ENCODE measurements at regions not wholly inside any gene's neighbourhood (a gene's known extent, or its start where the extent isn't known, plus 50 kb on each side); places are given as distances from the start of the nearest gene placed in this dataset.

DNA sequence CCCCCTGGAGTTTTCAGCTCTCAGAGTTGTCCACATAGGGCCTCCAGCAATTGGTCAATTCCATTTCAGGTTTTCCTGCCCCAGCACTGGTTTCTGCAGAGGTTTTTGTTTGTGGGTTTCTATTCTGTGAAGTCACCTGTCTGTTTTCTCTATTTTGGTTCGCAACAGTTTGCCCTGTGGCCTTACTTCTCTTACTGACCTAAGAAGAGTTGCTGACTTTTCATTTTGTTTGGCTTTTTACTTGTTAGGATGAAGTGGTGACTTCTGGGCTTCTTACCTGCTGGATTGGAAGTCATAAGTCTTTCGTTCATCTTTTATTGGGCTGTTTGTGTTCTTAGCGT is 196.4 kb upstream of the PARP11 start:
- no peak overlapping the region for H3K27ac Mint-ChIP-seq
- H3K36me3 Mint-ChIP-seq: peaks cover 6% of the 10 kb centered on the region
- no peak overlapping the region for H3K4me3 Mint-ChIP-seq
- H3K27me3 Mint-ChIP-seq: peaks cover 16% of the 10 kb centered on the region
- H3K9me3 Mint-ChIP-seq: peaks cover 2% of the 10 kb centered on the region
- H3K4me1 Mint-ChIP-seq: no peaks in the 10 kb centered on the region
- ATAC-seq (ENCODE audit: low read depth): no peak
- DNase-seq (ENCODE audit: low spot score in 2 of 2): no peak

DNA sequence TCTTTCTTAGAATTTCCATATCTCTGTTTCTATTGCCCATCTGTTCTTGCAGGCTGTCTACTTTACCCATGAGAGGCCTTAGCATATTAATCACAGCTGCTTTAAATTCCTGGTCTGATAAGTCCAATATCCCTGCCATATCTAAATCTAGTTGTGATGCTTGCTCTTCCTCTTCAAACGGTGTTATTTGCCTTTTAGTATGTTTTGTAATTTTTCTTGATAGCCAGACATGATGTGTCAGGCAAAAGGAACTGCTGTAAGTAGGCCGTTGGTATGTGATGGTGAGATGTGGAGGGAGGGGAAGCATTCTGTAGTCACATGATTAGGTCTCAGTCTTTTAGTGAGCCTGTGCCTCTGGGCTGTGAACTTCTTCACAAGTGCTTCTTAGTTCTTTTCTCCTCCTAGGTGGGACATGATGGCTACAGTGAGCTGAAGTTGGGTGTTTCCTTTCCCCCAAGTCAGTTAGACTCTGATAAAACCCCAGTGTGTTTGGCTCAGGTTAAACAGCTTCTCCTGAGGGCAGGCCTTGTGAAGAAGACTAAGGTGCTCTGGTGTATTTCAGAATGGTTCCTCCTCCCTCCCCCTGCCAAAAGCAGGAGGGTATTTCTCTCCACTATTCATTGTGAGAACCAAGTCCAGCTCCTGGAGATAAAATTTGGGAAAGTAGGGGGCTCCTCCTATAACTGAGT is 195.9 kb upstream of the PARP11 start:
- Mint-ChIP-seq H3K4me1 (no peaks in the 10 kb centered on the region), H3K27me3 (peaks cover 14% of the 10 kb centered on the region)
- no peak for ATAC-seq (ENCODE audit: low read depth)

GRCh38 chr12:4064008-4064407 is 190.8 kb upstream of the PARP11 start:
- H3K9me3 Mint-ChIP-seq: no peaks in the 10 kb centered on the region
- H3K27me3 Mint-ChIP-seq: peaks cover 12% of the 10 kb centered on the region
- H3K36me3 Mint-ChIP-seq: no peaks in the 10 kb centered on the region
- ATAC-seq (ENCODE audit: low read depth): no peak
- DNase-seq (ENCODE audit: low spot score in 2 of 2): no peak
- H3K4me3 Mint-ChIP-seq: no peak overlapping the region
- H3K27ac Mint-ChIP-seq: no peak overlapping the region
- no peaks in the 10 kb centered on the region for H3K4me1 Mint-ChIP-seq

More for the DNA sequence above, 195.9 kb upstream of the PARP11 start:
- peaks cover 6% of the 10 kb centered on the region for H3K36me3 Mint-ChIP-seq
- DNase-seq (ENCODE audit: low spot score in 2 of 2): no peak
- no peak overlapping the region for H3K27ac Mint-ChIP-seq
- no peak overlapping the region for H3K4me3 Mint-ChIP-seq
- peaks cover 2% of the 10 kb centered on the region for H3K9me3 Mint-ChIP-seq

- DNase-seq (ENCODE audit: low spot score in 2 of 2) (no peak), ATAC-seq (ENCODE audit: low read depth) (no peak)
- no peaks in the 10 kb centered on the region for H3K36me3 Mint-ChIP-seq
- H3K27me3 Mint-ChIP-seq: peaks cover 16% of the 10 kb centered on the region
- no peaks in the 10 kb centered on the region for H3K9me3 Mint-ChIP-seq
- no peak overlapping the region for H3K4me3 Mint-ChIP-seq
- no peaks in the 10 kb centered on the region for H3K4me1 Mint-ChIP-seq
- H3K27ac Mint-ChIP-seq: no peak overlapping the region
These were observed 186.8 kb upstream of the PARP11 start for GRCh38 chr12:4059898-4060568.

- no peak for DNase-seq (ENCODE audit: low spot score in 2 of 2)
- no peak overlapping the region for H3K27ac Mint-ChIP-seq
- no peaks in the 10 kb centered on the region for H3K36me3 Mint-ChIP-seq
- H3K4me3 Mint-ChIP-seq: no peak overlapping the region
- no peak for ATAC-seq (ENCODE audit: low read depth)
- H3K4me1 Mint-ChIP-seq: no peaks in the 10 kb centered on the region
- no peaks in the 10 kb centered on the region for H3K9me3 Mint-ChIP-seq
- H3K27me3 Mint-ChIP-seq: peaks cover 11% of the 10 kb centered on the region
These were observed 184.0 kb upstream of the PARP11 start for GRCh38 chr12:4056910-4057845.

- Mint-ChIP-seq H3K9me3 (no peaks in the 10 kb centered on the region), H3K36me3 (no peaks in the 10 kb centered on the region), H3K4me1 (no peaks in the 10 kb centered on the region), H3K27ac (no peak overlapping the region), H3K4me3 (no peak overlapping the region), H3K27me3 (peaks cover 10% of the 10 kb centered on the region)
- ATAC-seq (ENCODE audit: low read depth) (no peak), DNase-seq (ENCODE audit: low spot score in 2 of 2) (no peak)
These were observed 181.4 kb upstream of the PARP11 start for GRCh38 chr12:4054630-4055029.

DNA sequence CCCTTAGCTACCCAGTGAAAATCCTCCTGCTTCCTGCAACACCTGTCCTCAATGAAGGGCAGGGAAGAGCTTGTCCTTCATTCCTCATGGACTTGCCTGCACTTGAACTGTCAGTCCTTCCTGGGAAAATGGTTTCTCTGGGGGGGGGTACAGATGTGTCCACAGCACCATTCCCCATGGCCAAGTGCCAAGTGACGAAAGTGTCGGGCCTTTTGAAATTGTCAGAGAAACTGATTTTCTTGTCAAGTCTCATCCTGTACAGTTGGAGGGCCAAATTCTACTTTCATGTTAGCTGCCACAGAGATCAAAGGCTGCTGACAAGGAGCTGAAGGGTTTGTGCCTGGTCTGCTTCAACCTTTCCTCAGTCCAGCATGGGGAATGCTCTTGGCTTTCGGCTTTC is 179.5 kb upstream of the PARP11 start:
- peaks cover 6% of the 10 kb centered on the region for H3K27me3 Mint-ChIP-seq

DNA sequence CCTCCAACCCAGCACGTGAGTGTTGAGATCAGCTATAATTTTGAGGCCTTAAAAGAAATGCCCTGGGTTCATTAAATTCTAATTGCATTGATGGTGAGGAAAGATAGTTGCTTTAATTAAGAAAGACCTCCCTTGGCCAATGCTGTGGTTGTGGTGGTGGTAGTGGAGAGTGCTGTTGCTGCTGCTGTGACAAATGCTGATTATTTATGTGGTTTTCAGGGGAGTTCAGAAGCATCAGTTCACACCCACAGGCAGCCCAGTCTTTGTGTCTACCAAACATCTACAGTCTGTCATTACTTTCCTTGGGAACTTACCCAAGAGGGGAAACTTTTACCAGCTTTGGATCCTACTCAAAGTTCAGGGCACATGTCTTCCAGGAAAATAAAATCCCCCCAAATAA is 178.4 kb upstream of the PARP11 start:
- no peak overlapping the region for H3K27ac Mint-ChIP-seq
- no peak overlapping the region for H3K4me3 Mint-ChIP-seq
- peaks cover 6% of the 10 kb centered on the region for H3K27me3 Mint-ChIP-seq
- no peaks in the 10 kb centered on the region for H3K4me1 Mint-ChIP-seq
- H3K9me3 Mint-ChIP-seq: no peaks in the 10 kb centered on the region
- no peak for DNase-seq (ENCODE audit: low spot score in 2 of 2)
- no peaks in the 10 kb centered on the region for H3K36me3 Mint-ChIP-seq
- no peak for ATAC-seq (ENCODE audit: low read depth)

More for the DNA sequence above, 179.5 kb upstream of the PARP11 start:
- ATAC-seq (ENCODE audit: low read depth): no peak
- H3K4me1 Mint-ChIP-seq: no peaks in the 10 kb centered on the region
- no peaks in the 10 kb centered on the region for H3K9me3 Mint-ChIP-seq
- no peak overlapping the region for H3K27ac Mint-ChIP-seq
- no peak overlapping the region for H3K4me3 Mint-ChIP-seq
- H3K36me3 Mint-ChIP-seq: no peaks in the 10 kb centered on the region
- no peak for DNase-seq (ENCODE audit: low spot score in 2 of 2)

DNA sequence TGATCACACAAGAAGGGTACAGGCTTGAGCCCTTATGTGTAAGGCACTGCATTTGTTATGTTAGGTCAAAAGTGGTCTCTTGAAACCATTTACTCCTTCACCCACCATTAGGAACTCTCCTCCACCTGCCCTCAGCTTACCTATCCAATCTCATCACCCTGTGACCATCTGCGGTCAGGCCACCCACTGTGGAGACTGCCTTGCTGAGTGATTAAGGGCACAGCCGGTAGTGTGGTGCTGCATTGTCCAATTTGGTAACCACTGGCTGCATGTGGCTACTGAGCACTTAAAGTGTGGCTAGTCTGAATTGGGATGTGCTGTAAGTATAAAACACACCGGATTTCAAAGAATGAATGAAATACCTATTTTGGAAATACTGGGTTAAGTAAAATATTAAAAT is 177.1 kb upstream of the PARP11 start:
- no peaks in the 10 kb centered on the region for H3K4me1 Mint-ChIP-seq
- H3K27ac Mint-ChIP-seq: no peak overlapping the region
- ATAC-seq (ENCODE audit: low read depth): no peak
- DNase-seq (ENCODE audit: low spot score in 2 of 2): no peak
- H3K4me3 Mint-ChIP-seq: no peak overlapping the region
- H3K9me3 Mint-ChIP-seq: no peaks in the 10 kb centered on the region
- H3K36me3 Mint-ChIP-seq: no peaks in the 10 kb centered on the region
- peaks cover 5% of the 10 kb centered on the region for H3K27me3 Mint-ChIP-seq

DNA sequence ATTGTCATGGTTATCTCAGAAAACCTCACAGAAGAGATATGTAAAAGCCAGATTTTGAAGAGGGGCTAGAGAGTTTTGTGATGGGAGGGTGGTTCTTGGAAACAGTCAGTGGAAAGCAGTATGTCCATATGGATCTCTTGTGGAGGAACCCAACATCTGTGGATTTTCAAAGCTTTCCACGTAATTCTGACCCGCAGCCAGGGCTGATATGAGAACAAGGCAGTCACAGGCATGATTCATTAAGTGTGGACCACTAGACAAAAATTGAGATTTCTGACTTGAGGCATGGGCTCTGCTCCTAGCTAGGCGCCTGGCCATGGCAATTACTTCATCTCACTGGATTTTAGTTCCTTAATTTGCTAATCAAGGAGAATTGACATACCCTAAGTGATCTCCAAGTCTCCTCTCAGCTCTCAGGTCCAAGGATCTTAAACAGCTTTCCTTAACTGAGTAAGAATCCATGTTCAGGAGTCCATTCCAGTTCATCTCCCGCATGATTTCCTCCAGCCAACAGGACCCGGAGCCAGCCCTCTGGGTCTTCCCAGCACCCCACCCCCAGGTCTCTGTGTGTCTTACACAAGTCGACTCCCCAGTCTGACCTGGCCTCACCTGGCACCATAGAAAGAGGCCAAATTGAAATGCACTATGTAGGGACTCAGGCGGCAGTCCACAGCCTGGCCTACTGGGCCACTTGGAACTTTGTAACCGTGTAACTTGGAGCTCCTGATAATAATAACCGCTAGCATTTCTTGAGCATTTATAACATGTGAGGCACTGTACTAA is 176.3 kb upstream of the PARP11 start:
- peaks cover 5% of the 10 kb centered on the region for H3K27me3 Mint-ChIP-seq
- DNase-seq (ENCODE audit: low spot score in 2 of 2) (no peak), ATAC-seq (ENCODE audit: low read depth) (no peak)
- no peak overlapping the region for H3K4me3 Mint-ChIP-seq
- no peak overlapping the region for H3K27ac Mint-ChIP-seq
- no peaks in the 10 kb centered on the region for H3K4me1 Mint-ChIP-seq
- H3K36me3 Mint-ChIP-seq: no peaks in the 10 kb centered on the region
- no peaks in the 10 kb centered on the region for H3K9me3 Mint-ChIP-seq

GRCh38 chr12:4047421-4047820 is 174.2 kb upstream of the PARP11 start:
- DNase-seq (ENCODE audit: low spot score in 2 of 2): no peak
- no peak overlapping the region for H3K4me3 Mint-ChIP-seq
- H3K36me3 Mint-ChIP-seq: no peaks in the 10 kb centered on the region
- H3K27ac Mint-ChIP-seq: no peak overlapping the region
- ATAC-seq (ENCODE audit: low read depth): no peak
- H3K27me3 Mint-ChIP-seq: peaks cover 5% of the 10 kb centered on the region
- no peaks in the 10 kb centered on the region for H3K9me3 Mint-ChIP-seq
- H3K4me1 Mint-ChIP-seq: no peaks in the 10 kb centered on the region

DNA sequence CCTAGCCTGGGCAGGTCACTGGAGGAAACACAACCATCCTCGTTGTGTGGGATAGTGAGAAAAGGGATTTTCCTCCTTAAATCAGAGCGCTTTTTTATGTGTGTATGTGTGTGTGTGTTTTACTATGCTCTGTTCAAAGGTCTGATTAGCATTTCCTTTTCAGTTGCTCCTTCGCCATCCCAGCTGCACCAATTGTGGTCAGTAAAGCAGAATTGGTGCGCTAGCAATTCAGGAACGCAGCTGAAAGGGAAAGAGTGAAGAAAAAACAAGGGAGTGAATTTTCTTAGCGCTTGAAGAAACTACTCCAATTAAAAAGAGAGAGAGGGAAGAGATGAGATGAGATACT is 173.3 kb upstream of the PARP11 start:
- DNase-seq (ENCODE audit: low spot score in 2 of 2) (no peak), ATAC-seq (ENCODE audit: low read depth) (no peak)
- Mint-ChIP-seq H3K27ac (no peak overlapping the region), H3K4me1 (no peaks in the 10 kb centered on the region), H3K4me3 (no peak overlapping the region), H3K27me3 (peaks cover 5% of the 10 kb centered on the region), H3K9me3 (no peaks in the 10 kb centered on the region), H3K36me3 (no peaks in the 10 kb centered on the region)

DNA sequence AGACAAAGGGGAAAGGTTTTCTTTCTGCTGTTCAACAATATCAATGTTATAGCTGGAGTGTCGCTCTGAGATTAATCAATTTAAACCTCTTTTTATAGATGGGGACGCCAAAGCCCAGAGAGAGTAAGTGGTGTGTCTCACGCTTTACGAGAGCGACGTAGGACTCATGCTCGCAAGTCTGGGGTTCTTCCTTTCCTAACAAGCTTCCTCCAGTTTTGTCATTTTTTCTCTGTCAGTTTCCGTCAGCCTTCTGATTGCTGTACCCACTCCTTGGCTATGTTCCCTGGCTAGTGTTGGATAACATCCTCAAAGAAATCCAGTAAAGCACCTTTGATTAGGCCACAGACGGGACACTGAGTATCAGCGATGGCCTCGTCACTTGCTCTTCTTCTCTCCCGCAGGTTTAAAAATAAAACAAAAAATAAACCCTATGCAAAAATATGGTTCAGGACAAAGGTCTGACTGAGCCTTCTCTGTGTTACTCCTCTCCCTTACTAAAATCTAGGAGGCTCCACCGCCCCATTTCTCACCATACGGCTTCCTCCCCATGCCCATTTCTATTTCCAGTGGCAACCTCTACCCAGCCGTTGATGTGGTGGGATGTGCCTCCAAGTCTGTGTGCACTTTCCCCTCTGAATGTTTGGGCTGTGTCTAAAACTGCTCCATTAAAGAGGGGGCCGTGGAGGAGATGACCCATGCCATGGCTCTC is 172.7 kb upstream of the PARP11 start:
- no peak for DNase-seq (ENCODE audit: low spot score in 2 of 2)
- Mint-ChIP-seq H3K36me3 (no peaks in the 10 kb centered on the region), H3K27me3 (peaks cover 2% of the 10 kb centered on the region), H3K27ac (no peak overlapping the region), H3K9me3 (no peaks in the 10 kb centered on the region), H3K4me1 (no peaks in the 10 kb centered on the region), H3K4me3 (no peak overlapping the region)
- no peak for ATAC-seq (ENCODE audit: low read depth)

All from memory B cell (primary cell).